SU-DHL-6 (cell line): ENCODE measurements at regions not wholly inside any gene's neighbourhood (a gene's known extent, or its start where the extent isn't known, plus 50 kb on each side); places are given as distances from the start of the nearest gene placed in this dataset.

ENCODE experiments used
- H2AFZ ChIP-seq: fragments of 200-600 bp; sonication (generic); 2 replicates; pipeline ENCODE4 v1.6.1; 2014; ENCODE audit warnings: low read depth, mild to moderate bottlenecking, moderate library complexity, mixed read lengths, antibody characterized with exemption, low read length; ENCODE audit not compliant: severe bottlenecking
- H3F3A ChIP-seq: fragments of 200-600 bp; shearing (Covaris generic); 2 replicates; pipeline ENCODE4 v1.6.0; 2016; ENCODE audit warnings: antibody characterized with exemption, mild to moderate bottlenecking; ENCODE audit not compliant: insufficient read depth
- H3K27ac ChIP-seq: fragments of 200-600 bp; sonication (generic); 2 replicates; pipeline ENCODE4 v1.5.1; 2016; ENCODE audit warnings: low read depth, mild to moderate bottlenecking, low read length, moderate library complexity, mixed read lengths
- H3K27me3 ChIP-seq: fragments of 200-600 bp; sonication (generic), shearing (Covaris generic); 2 replicates; pipeline ENCODE4 v1.6.0; 2014; ENCODE audit warnings: mild to moderate bottlenecking, low read length
- H3K36me3 ChIP-seq: fragments of 200-600 bp; sonication (generic); 2 replicates; pipeline ENCODE4 v1.6.1; 2014; ENCODE audit warnings: mild to moderate bottlenecking, low read length, mixed read lengths
- H3K4me2 ChIP-seq: fragments of 300-600, 200-600 bp; shearing (Covaris generic), sonication (generic); 2 replicates; pipeline ENCODE4 v1.6.0; 2014; ENCODE audit warnings: low read length, low read depth, mild to moderate bottlenecking; ENCODE audit not compliant: poor library complexity, severe bottlenecking
- H3K4me3 ChIP-seq: fragments of 200-600 bp; sonication (generic); 2 replicates; pipeline ENCODE4 v1.5.1; 2014; ENCODE audit warnings: antibody characterized with exemption, low read length, mild to moderate bottlenecking, mixed read lengths; ENCODE audit not compliant: insufficient read depth, poor library complexity, severe bottlenecking
- H3K79me2 ChIP-seq: fragments of 200-600 bp; sonication (generic); 2 replicates; pipeline ENCODE4 v1.6.1; 2014; ENCODE audit warnings: mild to moderate bottlenecking, low read length, moderate library complexity; ENCODE audit not compliant: insufficient read depth
- H3K9ac ChIP-seq: fragments of 200-600 bp; sonication (generic); 2 replicates; pipeline ENCODE4 v1.7.0; 2014; ENCODE audit warnings: mild to moderate bottlenecking, low read length
- H3K9me2 ChIP-seq: fragments of 200-600 bp; sonication (generic); replicated peaks from 2 replicates; pipeline ENCODE4 v1.6.1; 2014; ENCODE audit warnings: low read length; ENCODE audit not compliant: insufficient read depth
- H3K9me3 ChIP-seq: fragments of 200-600 bp; sonication (generic); 2 replicates; pipeline ENCODE4 v1.6.1; 2014; ENCODE audit warnings: low read length, mixed read lengths; ENCODE audit not compliant: insufficient read depth
- H4K20me1 ChIP-seq: fragments of 200-600 bp; sonication (generic); 2 replicates; pipeline ENCODE4 v1.6.1; 2014; ENCODE audit warnings: low read depth, mild to moderate bottlenecking, antibody characterized with exemption, low read length, moderate library complexity, mixed read lengths
- CTCF ChIP-seq: fragments of 200-600 bp; sonication (generic); IDR thresholded peaks from one replicate; pipeline ENCODE4 v1.5.1; 2017; ENCODE audit warnings: antibody characterized with exemption, mild to moderate bottlenecking, low read length, moderate library complexity; ENCODE audit not compliant: insufficient read depth, poor library complexity, severe bottlenecking
- EZH2phosphoT487 ChIP-seq: fragments of 200-600 bp; sonication (generic), shearing (Covaris generic); conservative IDR thresholded peaks from 2 replicates; pipeline ENCODE4 v1.6.1; 2018; ENCODE audit warnings: mild to moderate bottlenecking, antibody characterized with exemption, low read length, moderate library complexity, mixed read lengths

- Histone ChIP-seq H3K9me3 (no peaks in the 10 kb centered on the region), H3K4me3 (no peak overlapping the region), H3K9ac (no peak overlapping the region), H3F3A (no peaks in the 10 kb centered on the region), H4K20me1 (no peaks in the 10 kb centered on the region), H3K27ac (no peak overlapping the region), H3K79me2 (no peaks in the 10 kb centered on the region), H3K36me3 (no peaks in the 10 kb centered on the region), H2AFZ (no peak overlapping the region), H3K4me2 (no peak overlapping the region), H3K9me2 (no peaks in the 10 kb centered on the region), H3K27me3 (no peaks in the 10 kb centered on the region)
- TF ChIP-seq EZH2phosphoT487: no peak
- no peak for TF ChIP-seq CTCF
Observed at GRCh38 chr7:109407756-109408155, 838.1 kb downstream of the DNAJB9 start.

- no peak for TF ChIP-seq EZH2phosphoT487
- no peak for TF ChIP-seq CTCF
- no peaks in the 10 kb centered on the region for H4K20me1 ChIP-seq
Observed at GRCh38 chr7:109437957-109438356, 868.3 kb downstream of the DNAJB9 start.

GRCh38 chr7:109449760-109450159 is 880.1 kb downstream of the DNAJB9 start:
- no peak for TF ChIP-seq EZH2phosphoT487
- TF ChIP-seq CTCF: no peak
- Histone ChIP-seq H2AFZ (no peak overlapping the region), H3K36me3 (no peaks in the 10 kb centered on the region), H3K27me3 (no peaks in the 10 kb centered on the region), H3K4me3 (no peak overlapping the region), H3K79me2 (no peaks in the 10 kb centered on the region), H3K4me2 (no peak overlapping the region), H3K27ac (no peak overlapping the region), H4K20me1 (no peaks in the 10 kb centered on the region), H3K9ac (no peak overlapping the region), H3K9me2 (no peaks in the 10 kb centered on the region), H3F3A (peaks cover 7% of the 10 kb centered on the region; the same call in 1 of the 2 replicates), H3K9me3 (no peaks in the 10 kb centered on the region)

More at GRCh38 chr7:109437957-109438356, 868.3 kb downstream of the DNAJB9 start:
- no peaks in the 10 kb centered on the region for H3K27me3 ChIP-seq
- H2AFZ ChIP-seq: no peak overlapping the region
- no peaks in the 10 kb centered on the region for H3K79me2 ChIP-seq
- no peaks in the 10 kb centered on the region for H3K9me2 ChIP-seq
- no peaks in the 10 kb centered on the region for H3K36me3 ChIP-seq
- no peaks in the 10 kb centered on the region for H3F3A ChIP-seq
- H3K9ac ChIP-seq: no peak overlapping the region
- no peak overlapping the region for H3K4me2 ChIP-seq
- H3K9me3 ChIP-seq: no peaks in the 10 kb centered on the region
- H3K4me3 ChIP-seq: no peak overlapping the region
- H3K27ac ChIP-seq: no peak overlapping the region
